GM18498 (cell line): ENCODE measurements at regions not wholly inside any gene's neighbourhood (a gene's known extent, or its start where the extent isn't known, plus 50 kb on each side); places are given as distances from the start of the nearest gene placed in this dataset.
"Not testable (repeated sequence)": the region's sequence is repeated elsewhere in the genome, so short reads cannot be mapped to it uniquely, and the experiment has no call there.

ENCODE experiments used
- ATAC-seq: cut with Tn5 transposase; IDR thresholded peaks from one replicate; pipeline ENCODE4 v1.9.1; 2021; ENCODE audit warnings: mild to moderate bottlenecking, moderate library complexity; ENCODE audit not compliant: unreplicated experiment

DNA sequence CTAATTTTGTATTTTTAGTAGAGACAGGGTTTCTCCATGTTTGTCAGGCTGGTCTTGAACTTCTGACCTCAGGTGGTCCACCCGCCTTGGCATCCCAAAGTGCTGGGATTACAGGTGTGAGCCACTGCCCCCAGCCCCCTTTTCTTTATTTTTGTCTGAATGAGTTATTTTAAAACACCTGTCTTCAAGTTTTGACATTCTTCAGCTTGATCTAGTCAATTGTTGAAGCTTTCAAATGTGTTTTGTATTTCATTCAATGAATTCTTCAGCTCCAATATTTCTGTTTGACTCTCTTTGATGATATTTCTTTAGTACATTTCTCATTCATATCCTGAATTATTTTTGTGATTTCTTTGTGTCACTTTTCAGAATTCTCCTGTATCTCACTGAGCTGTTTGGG lies 486.2 kb downstream of the DMAC1 start:
- ATAC-seq, result no peak

DNA sequence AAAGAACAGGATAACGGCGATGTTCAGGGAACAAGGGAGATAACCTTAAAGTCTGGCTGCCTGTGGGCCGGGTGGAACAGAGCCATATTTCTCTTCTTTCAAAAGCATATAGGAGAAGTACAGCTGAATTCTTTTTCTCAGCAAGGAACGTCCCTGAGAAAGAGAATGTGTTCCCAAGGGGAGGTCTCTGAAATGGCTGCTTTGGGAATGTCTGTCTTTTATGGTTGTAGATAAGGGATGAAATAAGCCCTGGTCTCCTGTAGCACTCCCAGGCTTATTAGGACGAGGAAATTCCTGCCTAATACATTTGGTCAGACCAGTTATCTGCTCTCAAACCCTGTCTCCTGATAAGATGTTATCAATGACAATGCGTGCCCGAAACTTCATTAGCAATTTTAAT lies 490.5 kb downstream of the DMAC1 start:
- ATAC-seq, result not testable (repeated sequence)

DNA sequence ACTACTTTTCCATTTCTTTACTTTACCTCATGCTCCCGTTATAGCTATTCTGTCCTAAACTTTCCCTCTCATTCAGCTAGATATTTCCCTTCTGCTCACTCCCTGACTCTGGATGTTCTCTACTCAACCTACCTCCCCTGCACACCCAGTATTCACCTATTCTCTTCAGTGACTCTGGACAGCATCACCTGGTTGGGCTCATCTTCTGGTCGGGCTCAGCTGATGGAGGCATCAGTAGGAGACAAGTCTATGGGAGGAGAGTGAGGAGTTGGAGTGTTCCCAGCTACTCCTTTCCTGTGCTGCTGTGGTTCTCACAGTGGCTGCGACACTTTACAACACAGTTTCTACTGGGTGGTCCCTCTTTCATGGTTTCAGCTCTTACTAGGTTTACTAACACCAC lies 493.9 kb downstream of the DMAC1 start:
- no peak for ATAC-seq

DNA sequence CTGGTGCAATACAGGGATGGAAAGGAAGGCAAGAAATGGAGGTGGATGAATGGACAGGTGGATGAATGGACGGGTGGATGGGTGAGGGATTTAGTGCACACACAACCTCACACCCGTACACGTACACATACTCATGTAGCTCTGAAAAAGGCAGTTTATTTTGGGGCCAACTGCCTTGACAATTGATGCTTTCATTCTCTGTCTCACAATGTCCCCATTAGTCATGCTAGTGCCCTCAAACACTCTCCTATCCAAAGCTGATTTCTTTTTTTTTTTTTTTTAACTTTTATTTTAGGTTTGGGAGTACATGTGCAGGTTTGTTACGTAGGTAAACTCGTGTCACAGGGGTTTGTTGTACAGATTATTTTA lies 495.0 kb downstream of the DMAC1 start:
- no peak for ATAC-seq

DNA sequence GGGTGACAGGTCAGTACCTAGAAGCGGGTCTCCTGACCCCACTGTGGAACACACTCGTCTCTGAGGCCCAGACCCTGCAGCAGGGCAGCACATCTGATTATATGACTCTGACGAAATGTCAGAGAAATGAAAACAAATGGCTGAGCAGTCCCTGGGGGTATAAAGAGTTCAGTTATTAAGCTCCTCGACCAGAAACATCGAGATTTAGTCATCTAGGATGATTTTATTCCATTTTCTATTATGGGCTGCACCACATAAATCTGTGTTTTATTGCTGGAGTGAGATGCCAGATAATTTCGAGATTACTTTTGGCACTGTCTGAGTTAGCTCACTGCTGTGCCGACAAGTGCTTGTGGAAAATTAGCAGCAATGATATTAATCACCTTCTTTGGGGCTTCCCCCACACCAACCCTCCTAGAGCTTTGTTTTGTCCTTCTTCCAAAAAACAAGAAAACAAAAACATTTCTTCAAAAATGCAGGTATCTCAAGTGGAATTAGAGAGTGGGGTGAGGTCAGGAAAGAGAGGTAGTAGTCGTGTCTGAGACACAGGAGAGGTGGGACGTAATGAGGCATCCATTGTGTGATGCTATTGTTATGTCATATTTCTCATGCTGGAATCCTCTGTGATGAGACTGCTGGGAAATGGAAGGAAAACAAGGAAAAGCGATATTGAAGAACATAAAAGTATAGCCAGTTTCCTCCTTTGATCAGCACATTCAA lies 495.5 kb downstream of the DMAC1 start:
- no peak for ATAC-seq

DNA sequence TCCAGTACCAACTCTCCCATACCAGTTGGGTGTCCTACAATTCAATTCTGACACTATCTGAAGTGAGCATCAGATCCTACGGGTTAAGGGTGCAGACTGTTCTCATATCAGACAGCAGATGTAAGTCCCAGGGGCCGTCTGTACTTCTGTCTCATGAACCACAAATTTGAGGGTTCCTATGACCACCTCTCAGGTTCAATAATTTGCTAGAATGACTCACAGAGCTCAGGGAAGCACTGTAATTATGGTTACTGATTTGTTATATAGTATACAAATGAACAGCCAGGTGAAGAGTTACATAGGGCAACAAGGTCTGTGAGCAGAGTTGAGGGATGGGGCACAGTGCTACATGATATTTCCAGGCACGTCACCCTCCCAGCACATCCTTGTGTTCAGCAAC lies 499.1 kb downstream of the DMAC1 start:
- peak; percentile 29 for ATAC-seq

DNA sequence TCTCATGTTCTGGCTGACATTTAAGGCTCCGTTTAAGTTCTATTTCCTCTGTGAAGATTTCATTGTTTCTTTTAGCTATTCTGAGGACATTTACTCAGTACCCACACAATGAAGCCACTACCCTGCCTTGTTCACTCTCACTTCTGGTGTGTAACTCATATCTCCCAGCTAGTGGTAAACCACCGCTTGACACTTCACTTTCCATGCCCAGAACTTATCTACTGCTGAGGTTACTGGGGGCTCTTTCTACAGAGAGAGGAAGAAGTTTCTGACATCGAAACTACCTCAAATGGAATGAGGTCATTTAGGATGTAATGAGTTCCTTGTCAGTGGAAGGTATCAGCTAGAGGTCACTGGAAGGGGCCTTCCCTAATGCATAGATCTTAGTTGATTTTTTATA lies 501.5 kb downstream of the DMAC1 start:
- peak; percentile 99 for ATAC-seq

DNA sequence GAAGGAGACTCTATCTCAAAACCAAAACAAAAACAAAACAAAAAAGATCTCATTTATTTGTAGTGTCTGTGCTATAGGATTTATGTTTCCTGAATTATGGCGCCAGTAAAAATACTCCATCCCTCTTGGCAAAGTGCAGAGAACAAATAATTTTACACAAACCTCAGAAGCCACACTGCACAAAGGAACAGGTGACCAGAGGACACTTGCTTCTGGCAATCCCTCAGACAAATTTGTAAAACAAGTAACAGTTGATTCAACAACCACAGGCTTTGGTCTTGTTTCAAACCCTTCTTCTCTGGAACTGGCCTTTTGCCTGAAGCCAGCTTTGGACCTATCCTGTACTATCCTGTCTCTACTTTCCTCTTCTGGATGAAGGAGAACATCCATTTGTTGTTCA lies 502.1 kb downstream of the DMAC1 start:
- no peak for ATAC-seq

DNA sequence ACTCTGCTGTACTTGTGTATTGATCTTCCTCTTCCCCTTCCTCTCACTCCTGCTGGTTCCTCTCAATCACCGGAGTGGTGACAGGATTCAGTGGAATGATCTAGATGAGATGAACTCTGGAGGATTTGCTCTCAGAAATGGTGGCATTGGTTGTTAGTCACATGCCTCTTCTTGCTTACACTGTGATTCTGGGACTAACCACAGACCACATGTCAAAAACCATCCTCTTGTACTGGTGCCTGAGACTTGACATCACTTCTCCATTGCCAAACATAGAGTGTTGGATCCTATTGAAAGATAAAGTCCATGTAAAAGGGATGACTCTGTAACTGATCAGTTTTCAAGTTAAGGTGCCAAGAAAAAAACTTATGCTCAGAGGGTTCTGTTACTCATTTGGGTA lies 506.5 kb downstream of the DMAC1 start:
- ATAC-seq, result no peak

DNA sequence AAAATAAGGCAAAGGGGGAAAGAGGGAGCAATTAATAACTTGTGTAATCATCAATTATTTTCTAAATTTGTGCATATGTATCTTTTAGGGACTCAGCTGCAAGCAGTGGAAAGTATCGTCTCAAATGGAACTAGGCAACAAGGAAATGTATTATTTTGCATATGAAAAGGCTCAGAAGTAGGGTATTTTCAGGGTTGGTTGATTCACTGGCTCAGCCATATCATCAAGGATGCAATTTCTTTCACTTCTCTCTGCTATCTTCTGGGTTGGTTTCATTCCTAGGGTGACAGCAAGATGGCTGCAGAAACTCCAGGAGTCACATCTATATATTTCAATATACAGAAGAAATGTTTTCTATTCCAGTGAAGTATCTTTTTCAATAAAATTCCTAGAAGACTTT lies 509.8 kb downstream of the DMAC1 start:
- ATAC-seq, result peak; percentile 68

DNA sequence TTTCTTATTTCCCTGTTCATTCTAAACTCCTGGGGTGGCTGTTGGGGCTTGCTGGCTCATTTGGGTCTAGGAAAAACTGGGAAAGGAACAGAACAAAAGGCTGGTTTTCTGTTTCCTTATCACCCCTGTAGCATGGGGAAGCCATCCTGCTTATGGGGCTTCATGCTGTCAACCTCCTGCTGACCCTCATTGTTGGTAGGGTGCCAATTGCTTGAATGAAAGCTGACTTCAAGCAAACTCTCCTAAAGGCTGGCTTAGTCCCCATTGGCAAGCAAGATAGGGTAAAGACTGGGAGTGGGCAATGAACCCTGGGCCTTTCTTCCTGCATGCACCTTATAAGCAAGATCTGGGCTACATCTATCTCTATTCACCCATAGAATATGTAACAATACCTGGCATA lies 511.6 kb downstream of the DMAC1 start:
- no peak for ATAC-seq

DNA sequence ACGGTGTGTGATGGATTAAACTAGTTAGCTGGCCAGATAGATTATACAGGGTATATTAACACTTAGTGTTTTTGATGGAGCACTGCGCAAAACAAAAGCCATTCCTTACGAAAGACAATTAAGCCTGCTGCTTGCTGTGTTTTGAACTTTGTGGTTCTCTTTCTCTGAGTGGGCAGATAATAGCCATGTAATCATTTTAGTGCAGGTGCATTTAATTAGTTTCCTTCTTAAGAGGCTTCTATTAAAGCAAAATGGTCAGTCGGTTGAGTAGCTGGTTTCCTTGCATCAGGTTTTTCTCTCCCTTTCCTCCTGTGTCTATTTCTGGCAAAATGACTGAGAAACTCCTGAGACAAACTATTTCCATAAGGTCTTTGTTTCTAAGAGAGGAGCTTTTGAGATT lies 512.5 kb downstream of the DMAC1 start:
- no peak for ATAC-seq

DNA sequence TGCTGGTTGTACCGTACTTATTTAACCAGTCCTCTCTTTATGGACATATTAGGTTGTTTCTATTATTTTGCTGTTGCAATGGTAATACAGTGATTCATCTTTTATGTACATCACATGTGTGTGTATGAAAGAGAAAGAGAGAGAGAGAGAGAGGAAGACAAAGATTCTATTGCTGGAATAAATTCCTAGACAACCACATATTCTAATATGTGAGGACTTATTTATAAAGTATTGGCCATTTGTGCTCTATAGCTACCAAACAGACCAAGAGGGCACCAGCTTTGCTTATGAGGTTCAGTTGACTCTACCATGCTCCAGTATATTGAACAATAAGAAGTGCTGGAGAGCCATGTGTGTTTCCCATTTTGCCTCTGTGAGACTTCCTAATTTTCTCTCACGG lies 513.5 kb downstream of the DMAC1 start:
- no peak for ATAC-seq

DNA sequence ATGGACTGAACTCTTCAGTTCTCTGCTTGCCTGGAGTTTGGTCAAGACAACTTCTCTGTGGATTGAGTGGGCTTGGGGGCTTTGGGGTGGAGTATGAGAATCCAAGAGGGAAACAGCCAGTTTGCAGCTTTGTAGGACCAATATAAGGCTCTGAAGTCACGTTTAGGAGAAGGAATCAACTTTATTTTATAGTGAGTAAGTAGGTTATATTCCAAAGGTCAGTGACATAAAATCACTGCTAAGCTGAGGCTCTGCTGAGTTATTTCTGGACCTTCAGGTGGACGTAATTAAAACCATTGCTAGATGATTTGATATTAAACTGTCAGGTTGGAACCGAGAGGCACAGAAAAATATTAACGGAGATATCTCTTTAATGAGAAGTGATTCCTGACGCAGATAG lies 514.4 kb downstream of the DMAC1 start:
- no peak for ATAC-seq

DNA sequence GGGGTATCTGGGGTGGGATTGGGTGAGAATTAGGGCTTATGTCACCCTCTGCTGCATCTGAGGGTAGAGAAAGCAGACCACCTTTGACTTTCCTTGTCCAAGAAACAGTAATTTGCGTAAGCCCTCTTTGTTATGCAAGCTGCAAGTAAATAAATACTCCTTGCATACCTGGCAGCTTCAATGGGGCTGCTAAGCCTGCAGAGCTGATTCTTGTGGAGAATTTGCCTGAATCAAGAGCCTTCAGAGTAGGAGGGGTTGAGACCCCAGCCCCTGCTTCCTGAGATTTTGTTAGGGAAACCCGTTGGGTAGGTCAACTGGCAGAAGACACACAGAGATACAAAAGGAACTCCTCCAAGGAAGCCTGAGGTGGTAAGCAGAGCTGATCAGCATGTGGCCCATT lies 515.1 kb downstream of the DMAC1 start:
- no peak for ATAC-seq

DNA sequence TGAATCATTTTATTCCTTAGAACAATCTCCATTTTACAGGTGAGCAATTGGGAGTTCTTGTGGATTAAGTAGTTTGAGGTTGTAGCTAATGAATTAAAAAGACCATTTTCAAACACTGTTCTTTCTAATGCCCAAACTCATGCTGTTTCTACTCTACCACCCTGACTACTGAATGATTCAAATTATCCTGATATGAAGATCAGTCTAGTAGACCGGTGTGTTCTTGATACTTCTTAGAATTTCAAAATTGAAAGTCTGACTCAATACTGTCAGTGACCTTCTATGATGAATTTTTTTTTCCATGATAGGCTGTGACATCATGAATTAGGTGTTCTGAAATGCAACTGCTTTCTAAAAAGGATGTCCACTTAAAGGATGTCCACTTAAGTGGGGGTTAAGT lies 515.5 kb downstream of the DMAC1 start:
- ATAC-seq, result no peak

DNA sequence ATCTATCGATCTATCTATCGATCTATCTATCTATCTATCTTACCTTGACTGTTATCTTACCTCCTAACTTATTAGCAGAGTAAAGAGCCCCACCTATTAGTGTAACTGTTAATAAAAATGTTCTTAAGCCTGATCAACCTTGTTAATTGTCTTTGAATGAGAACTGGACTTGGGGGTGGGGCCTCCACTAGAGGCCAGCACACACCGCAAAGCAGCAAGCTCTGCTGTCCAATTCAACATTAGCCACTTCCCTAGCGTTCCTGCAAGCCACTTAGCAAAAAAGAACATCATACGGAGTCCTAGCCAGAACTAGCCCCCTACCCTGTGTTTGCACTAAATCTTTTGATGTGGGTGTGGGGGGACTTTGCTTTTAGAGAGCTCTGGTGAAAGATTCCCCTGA lies 515.8 kb downstream of the KDM4C start:
- no peak for ATAC-seq

DNA sequence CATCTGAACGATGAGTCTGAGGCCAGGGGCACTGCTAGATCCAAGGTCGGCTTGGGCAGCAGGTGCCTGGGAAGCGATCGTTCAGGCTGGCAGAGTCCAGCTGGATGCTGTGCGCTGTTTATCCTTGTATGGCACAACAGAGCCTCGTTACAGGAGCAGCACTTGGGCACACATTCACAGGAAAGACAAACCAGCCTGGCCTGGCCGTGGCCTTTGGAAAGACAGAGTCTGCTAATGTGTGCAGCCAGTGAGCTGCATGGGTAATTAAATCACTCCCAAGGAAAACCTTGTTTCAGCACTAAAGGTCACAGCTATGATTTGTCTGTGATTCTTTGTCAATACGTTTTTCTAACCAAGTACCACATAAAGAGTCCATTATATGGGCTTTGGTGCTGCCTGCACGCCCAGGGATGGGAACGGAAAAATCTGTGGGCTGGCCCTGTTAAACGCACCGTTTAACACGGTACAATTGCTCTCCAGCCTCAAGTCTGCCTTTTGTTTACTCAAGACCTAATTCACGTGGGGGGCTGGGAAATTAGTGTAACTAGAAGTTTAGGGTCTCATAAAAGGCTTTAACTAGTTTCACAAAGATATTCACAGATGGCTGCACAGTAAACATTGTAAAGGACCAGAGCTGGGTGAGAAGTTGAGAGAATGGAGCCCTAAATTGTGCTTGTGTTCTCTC lies 509.3 kb downstream of the KDM4C start:
- ATAC-seq, result no peak

DNA sequence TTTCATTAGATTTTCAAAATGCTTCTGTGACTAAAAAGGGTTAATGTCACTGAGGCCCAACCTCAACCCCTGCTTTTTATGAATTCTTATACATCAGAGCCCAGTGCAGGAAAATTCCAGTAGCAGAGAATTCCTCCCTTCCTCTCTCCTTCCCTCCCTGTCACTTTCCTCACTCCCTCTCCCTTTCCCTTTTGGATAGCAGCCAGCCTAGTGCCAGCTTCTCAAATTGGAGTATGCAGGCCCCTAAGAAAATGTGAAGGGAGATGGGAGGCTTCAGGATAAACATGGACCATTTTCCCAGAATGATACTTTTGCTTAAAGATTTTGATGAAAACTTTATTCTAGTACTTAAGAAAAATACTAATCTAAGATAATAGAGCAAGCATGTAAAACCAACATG lies 507.4 kb downstream of the KDM4C start:
- ATAC-seq, result no peak

DNA sequence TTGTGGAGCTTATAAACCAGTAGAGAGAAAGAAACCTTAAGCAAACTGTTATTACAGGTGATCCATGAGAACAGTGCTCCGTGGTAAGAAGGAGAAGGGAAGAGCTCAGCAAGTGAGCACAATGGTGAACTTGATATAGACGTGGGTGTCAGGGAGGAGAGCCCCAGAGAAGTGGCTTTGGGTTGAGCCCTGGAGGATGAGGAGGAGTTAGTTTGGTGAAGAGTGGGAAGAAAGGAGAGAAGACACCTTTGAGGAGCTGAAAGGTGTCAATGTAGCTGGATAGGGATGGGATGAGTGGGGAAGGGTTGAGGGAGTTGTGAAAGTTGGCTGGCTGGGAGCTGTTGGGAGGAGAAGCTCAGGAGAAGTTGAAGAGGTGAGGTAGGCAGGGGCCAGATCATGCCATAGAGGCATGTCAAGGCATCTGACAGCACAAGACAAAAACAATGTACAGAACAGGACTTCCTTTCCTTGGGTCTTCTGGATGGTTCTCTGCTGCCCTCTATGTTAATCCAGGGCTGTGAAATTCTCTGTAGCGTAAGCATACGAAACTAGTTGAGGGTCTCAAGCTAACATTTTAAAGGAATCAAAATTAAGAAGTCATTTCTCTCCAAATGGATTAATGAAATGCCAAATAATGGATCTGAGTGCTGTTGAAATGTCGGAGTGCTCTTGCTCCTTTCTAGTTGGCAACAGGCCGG lies 501.9 kb downstream of the KDM4C start:
- no peak for ATAC-seq

DNA sequence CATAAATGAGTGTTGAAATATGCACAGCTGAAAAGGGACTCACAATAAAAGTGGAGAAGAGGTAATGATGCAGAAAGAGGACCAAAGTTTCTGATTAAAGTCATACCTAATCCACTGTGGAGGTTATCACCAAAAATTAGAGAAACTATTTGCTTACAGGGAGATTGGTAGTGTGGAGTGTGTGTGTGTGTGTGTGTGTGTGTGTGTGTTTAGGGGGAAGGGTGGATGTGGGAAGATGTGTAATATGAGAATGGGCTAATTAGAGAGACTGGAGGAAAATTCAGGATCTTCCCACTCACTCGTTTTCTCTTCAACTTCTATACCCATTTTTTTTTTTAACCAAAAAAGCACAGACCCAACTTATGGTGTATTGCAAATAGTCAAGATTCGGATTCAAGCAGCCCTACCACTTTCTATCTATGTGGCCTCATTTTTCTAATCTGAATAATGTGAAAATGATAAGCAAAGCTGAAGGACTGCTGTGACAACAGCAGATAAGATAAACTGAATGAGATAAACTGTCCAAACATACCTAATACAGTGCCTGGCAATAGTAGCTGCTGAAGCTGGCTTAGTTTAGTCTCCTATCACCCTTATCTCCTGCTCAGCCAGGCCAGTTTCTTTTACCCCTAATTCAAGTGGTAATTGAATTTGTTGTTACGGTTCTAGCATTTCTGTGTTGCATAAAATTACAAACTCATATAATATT lies 501.1 kb downstream of the KDM4C start:
- ATAC-seq, result no peak
